Lung (tissue), 11 donors: ENCODE measurements at regions not wholly inside any gene's neighbourhood (a gene's known extent, or its start where the extent isn't known, plus 50 kb on each side); places are given as distances from the start of the nearest gene placed in this dataset.

Experiments
- ATAC-seq: fragments of 200-7000 bp; cut with Tn5 transposase; one replicate; pipeline ENCODE4 v1.9.1; 2020; ENCODE audit warnings: moderate number of reproducible peaks; ENCODE audit not compliant: insufficient read depth, low FRiP score
- DNase-seq, 3 donors: peaks; one replicate each; pipeline ENCODE4 v3.0.0-alpha.2; 2013 to 2017
- H3K27ac ChIP-seq, 2 donors: one replicate each; pipeline ENCODE4 v1.5.1; 2013; ENCODE audit warnings: mild to moderate bottlenecking in 2 of 2, moderate library complexity in 2 of 2, control low read depth in 1 of 2, inconsistent platforms in 1 of 2, low read depth in 1 of 2, low read length in 1 of 2
- H3K27me3 ChIP-seq, 3 donors: one replicate each; pipeline ENCODE4 v1.5.1; 2013; ENCODE audit warnings: low read length in 2 of 3; ENCODE audit not compliant: control insufficient read depth in 3 of 3, insufficient read depth in 3 of 3
- H3K36me3 ChIP-seq, 4 donors: one replicate each; pipeline ENCODE4 v1.5.1; 2013; ENCODE audit warnings: low read length in 4 of 4, mild to moderate bottlenecking in 1 of 4, moderate library complexity in 1 of 4; ENCODE audit not compliant: control insufficient read depth in 4 of 4, insufficient read depth in 4 of 4
- H3K4me1 ChIP-seq, 5 donors: one replicate each; pipeline ENCODE4 v1.5.1; 2013; ENCODE audit warnings: low read length in 5 of 5, mild to moderate bottlenecking in 2 of 5, moderate library complexity in 1 of 5; ENCODE audit not compliant: control insufficient read depth in 5 of 5, insufficient read depth in 5 of 5
- H3K4me3 ChIP-seq: one replicate; pipeline ENCODE4 v1.5.1; 2013; ENCODE audit warnings: mild to moderate bottlenecking, control low read depth, moderate library complexity
- H3K9ac ChIP-seq, 2 donors: one replicate each; pipeline ENCODE4 v1.5.1; 2013; ENCODE audit warnings: low read length in 2 of 2, control low read depth in 1 of 2; ENCODE audit not compliant: insufficient read depth in 1 of 2
- H3K9me3 ChIP-seq, 4 donors: one replicate each; pipeline ENCODE4 v1.5.1; 2013; ENCODE audit warnings: low read length in 3 of 4, mild to moderate bottlenecking in 1 of 4, moderate library complexity in 1 of 4; ENCODE audit not compliant: control insufficient read depth in 4 of 4, insufficient read depth in 3 of 4
- WGBS, 2 donors: extraction: QIAGEN DNeasy Blood & Tissue Kit; methylation state at CpG; one replicate each; pipeline ENCODE4 v1.1.7; 2013; 5-methylcytosine and 5-hydroxymethylcytosine counted together
- TF ChIP-seq, protein P1 (sequence below): IDR thresholded peaks from 2 replicates; pipeline ENCODE4 v1.5.1; 2012; ENCODE audit warnings: mild to moderate bottlenecking; ENCODE audit errors: control extremely low read depth, extremely low read depth
- donor health status: control.
- donor health status: control.
- donor health status: Bipolar disorder and iron deficiency.
- donor health status: healthy.
- donor health status: DM: yes; HTN: yes; CAD: no.

- no peak overlapping the region for H3K9ac ChIP-seq
- TF ChIP-seq, protein P1, sequence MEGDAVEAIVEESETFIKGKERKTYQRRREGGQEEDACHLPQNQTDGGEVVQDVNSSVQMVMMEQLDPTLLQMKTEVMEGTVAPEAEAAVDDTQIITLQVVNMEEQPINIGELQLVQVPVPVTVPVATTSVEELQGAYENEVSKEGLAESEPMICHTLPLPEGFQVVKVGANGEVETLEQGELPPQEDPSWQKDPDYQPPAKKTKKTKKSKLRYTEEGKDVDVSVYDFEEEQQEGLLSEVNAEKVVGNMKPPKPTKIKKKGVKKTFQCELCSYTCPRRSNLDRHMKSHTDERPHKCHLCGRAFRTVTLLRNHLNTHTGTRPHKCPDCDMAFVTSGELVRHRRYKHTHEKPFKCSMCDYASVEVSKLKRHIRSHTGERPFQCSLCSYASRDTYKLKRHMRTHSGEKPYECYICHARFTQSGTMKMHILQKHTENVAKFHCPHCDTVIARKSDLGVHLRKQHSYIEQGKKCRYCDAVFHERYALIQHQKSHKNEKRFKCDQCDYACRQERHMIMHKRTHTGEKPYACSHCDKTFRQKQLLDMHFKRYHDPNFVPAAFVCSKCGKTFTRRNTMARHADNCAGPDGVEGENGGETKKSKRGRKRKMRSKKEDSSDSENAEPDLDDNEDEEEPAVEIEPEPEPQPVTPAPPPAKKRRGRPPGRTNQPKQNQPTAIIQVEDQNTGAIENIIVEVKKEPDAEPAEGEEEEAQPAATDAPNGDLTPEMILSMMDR, result no peak
- H3K36me3 ChIP-seq, result no peaks in the 10 kb centered on the region
- peaks cover 0 to under 1% (median 0%) of the 10 kb centered on the region in 4 donors for H3K9me3 ChIP-seq
- DNase-seq, result no peak
- no peak overlapping the region for H3K4me3 ChIP-seq
- no peak for ATAC-seq
- H3K27ac ChIP-seq, result no peak overlapping the region
- H3K27me3 ChIP-seq, result no peaks in the 10 kb centered on the region
- H3K4me1 ChIP-seq, result no peaks in the 10 kb centered on the region
- WGBS, 2 donors, result 61 to 74% methylated on average over 3 of the region's 3 CpGs
Measured at GRCh38 chr12:16435875-16436554, 88.6 kb downstream of the MGST1 start.

- no peaks in the 10 kb centered on the region for H3K36me3 ChIP-seq
- no peak overlapping the region for H3K9ac ChIP-seq
- no peak overlapping the region for H3K4me3 ChIP-seq
- no peaks in the 10 kb centered on the region for H3K4me1 ChIP-seq
- H3K27ac ChIP-seq, result no peak overlapping the region
- DNase-seq (no peak), ATAC-seq (no peak)
- no peaks in the 10 kb centered on the region for H3K9me3 ChIP-seq
- 57 to 69% methylated on average over 5 of the region's 5 CpGs for WGBS, 2 donors
- TF ChIP-seq, protein P1, result no peak
- H3K27me3 ChIP-seq, result no peaks in the 10 kb centered on the region
Measured at GRCh38 chr12:16437281-16437816, 89.9 kb downstream of the MGST1 start.

GRCh38 chr12:16437926-16438325, 90.5 kb downstream of the MGST1 start:
- no peak overlapping the region for H3K27ac ChIP-seq

More at GRCh38 chr12:16437926-16438325, 90.5 kb downstream of the MGST1 start:
- no peaks in the 10 kb centered on the region for H3K36me3 ChIP-seq
- H3K27me3 ChIP-seq, result no peaks in the 10 kb centered on the region
- no peaks in the 10 kb centered on the region for H3K4me1 ChIP-seq
- no peak overlapping the region for H3K9ac ChIP-seq
- H3K4me3 ChIP-seq, result no peak overlapping the region
- DNase-seq, result no peak
- no peaks in the 10 kb centered on the region for H3K9me3 ChIP-seq
- ATAC-seq, result no peak
- TF ChIP-seq, protein P1, result no peak
- WGBS, 2 donors, result 83 to 94% methylated on average over 2 of the region's 2 CpGs
